ENCODE measurements at regions not wholly inside any gene's neighbourhood (a gene's known extent, or its start where the extent isn't known, plus 50 kb on each side); places are given as distances from the start of the nearest gene placed in this dataset.
A peak's percentile ranks its signal among the peaks of the same experiment; 100 is the strongest.

GRCh38 chr2:16860627-16861026 is 195.0 kb upstream of the CYRIA start:
- H2AFZ ChIP-seq (ENCODE audit: low read depth, low read length): no peak overlapping the region
- no peak overlapping the region for H3K4me2 ChIP-seq (ENCODE audit: low read length)
- H3K79me2 ChIP-seq (ENCODE audit: insufficient read depth, low read length): no peaks in the 10 kb centered on the region
- H3K9ac ChIP-seq (ENCODE audit: low read length): no peak overlapping the region
- H3K27me3 ChIP-seq (ENCODE audit: insufficient read depth, low read length): no peaks in the 10 kb centered on the region
- no peak overlapping the region for H3K27ac ChIP-seq (ENCODE audit: low read depth, low read length)
- H3K9me3 ChIP-seq (ENCODE audit: insufficient read depth, low read depth, low read length): no peaks in the 10 kb centered on the region
- H3K4me1 ChIP-seq (ENCODE audit: insufficient read depth, low read length): peaks cover 7% of the 10 kb centered on the region
- no peaks in the 10 kb centered on the region for H4K20me1 ChIP-seq (ENCODE audit: insufficient read depth, low read length)
- no peak overlapping the region for H3K4me3 ChIP-seq (ENCODE audit: insufficient read depth, low read depth, low read length)
- Mint-ChIP-seq H3K36me3 (ENCODE audit: low read depth, unreplicated experiment) (no peaks in the 10 kb centered on the region), H3K27ac (ENCODE audit: unreplicated experiment) (no peak overlapping the region), H3K4me3 (ENCODE audit: unreplicated experiment) (no peak overlapping the region), H3K27me3 (ENCODE audit: low read depth, unreplicated experiment) (no peaks in the 10 kb centered on the region), H3K9me3 (ENCODE audit: unreplicated experiment) (peaks cover 8% of the 10 kb centered on the region), H3K4me1 (ENCODE audit: low read depth, unreplicated experiment) (peaks cover 9% of the 10 kb centered on the region)
- DNase-seq (ENCODE audit: low read depth): peak; percentile 14
- no peak for TF ChIP-seq CTCF (IDR thresholded peaks at IDR 0.05; ENCODE audit: insufficient read depth, low read depth, low read length)
- TF ChIP-seq EZH2 (IDR thresholded peaks at IDR 0.05; ENCODE audit: insufficient read depth, low read length): no peak
- no peak for FAIRE-seq
- H3K36me3 ChIP-seq (ENCODE audit: insufficient read depth, low read length): no peaks in the 10 kb centered on the region

GRCh38 chr2:16855183-16855582 is 189.5 kb upstream of the CYRIA start:
- Mint-ChIP-seq H3K4me1 (ENCODE audit: low read depth, unreplicated experiment) (peaks cover 5% of the 10 kb centered on the region), H3K27ac (ENCODE audit: unreplicated experiment) (no peak overlapping the region), H3K9me3 (ENCODE audit: unreplicated experiment) (peaks cover 8% of the 10 kb centered on the region), H3K27me3 (ENCODE audit: low read depth, unreplicated experiment) (no peaks in the 10 kb centered on the region), H3K36me3 (ENCODE audit: low read depth, unreplicated experiment) (no peaks in the 10 kb centered on the region), H3K4me3 (ENCODE audit: unreplicated experiment) (no peak overlapping the region)
- H3K9me3 ChIP-seq (ENCODE audit: insufficient read depth, low read depth, low read length): no peaks in the 10 kb centered on the region
- H4K20me1 ChIP-seq (ENCODE audit: insufficient read depth, low read length): no peaks in the 10 kb centered on the region
- H3K9ac ChIP-seq (ENCODE audit: low read length): no peak overlapping the region
- no peak for FAIRE-seq
- no peaks in the 10 kb centered on the region for H3K79me2 ChIP-seq (ENCODE audit: insufficient read depth, low read length)
- no peak for DNase-seq (ENCODE audit: low read depth)
- H3K27ac ChIP-seq (ENCODE audit: low read depth, low read length): no peak overlapping the region
- no peak overlapping the region for H2AFZ ChIP-seq (ENCODE audit: low read depth, low read length)
- H3K4me1 ChIP-seq (ENCODE audit: insufficient read depth, low read length): no peaks in the 10 kb centered on the region
- no peak for TF ChIP-seq CTCF (IDR thresholded peaks at IDR 0.05; ENCODE audit: insufficient read depth, low read depth, low read length)
- no peak for TF ChIP-seq EZH2 (IDR thresholded peaks at IDR 0.05; ENCODE audit: insufficient read depth, low read length)
- H3K27me3 ChIP-seq (ENCODE audit: insufficient read depth, low read length): no peaks in the 10 kb centered on the region
- no peaks in the 10 kb centered on the region for H3K36me3 ChIP-seq (ENCODE audit: insufficient read depth, low read length)
- H3K4me3 ChIP-seq (ENCODE audit: insufficient read depth, low read depth, low read length): no peak overlapping the region
- no peak overlapping the region for H3K4me2 ChIP-seq (ENCODE audit: low read length)

GRCh38 chr2:16853088-16853487 is 187.5 kb upstream of the CYRIA start:
- FAIRE-seq: no peak
- DNase-seq (ENCODE audit: low read depth): no peak
- Histone ChIP-seq H3K4me2 (ENCODE audit: low read length) (no peak overlapping the region), H3K79me2 (ENCODE audit: insufficient read depth, low read length) (no peaks in the 10 kb centered on the region), H2AFZ (ENCODE audit: low read depth, low read length) (no peak overlapping the region), H3K27me3 (ENCODE audit: insufficient read depth, low read length) (no peaks in the 10 kb centered on the region), H3K9ac (ENCODE audit: low read length) (no peak overlapping the region), H3K36me3 (ENCODE audit: insufficient read depth, low read length) (no peaks in the 10 kb centered on the region), H4K20me1 (ENCODE audit: insufficient read depth, low read length) (no peaks in the 10 kb centered on the region), H3K4me1 (ENCODE audit: insufficient read depth, low read length) (no peaks in the 10 kb centered on the region), H3K9me3 (ENCODE audit: insufficient read depth, low read depth, low read length) (no peaks in the 10 kb centered on the region), H3K4me3 (ENCODE audit: insufficient read depth, low read depth, low read length) (no peak overlapping the region), H3K27ac (ENCODE audit: low read depth, low read length) (no peak overlapping the region)
- Mint-ChIP-seq H3K4me3 (ENCODE audit: unreplicated experiment) (no peak overlapping the region), H3K27ac (ENCODE audit: unreplicated experiment) (peak overlapping the region; percentile 38), H3K4me1 (ENCODE audit: low read depth, unreplicated experiment) (peaks cover 5% of the 10 kb centered on the region), H3K36me3 (ENCODE audit: low read depth, unreplicated experiment) (no peaks in the 10 kb centered on the region), H3K27me3 (ENCODE audit: low read depth, unreplicated experiment) (no peaks in the 10 kb centered on the region), H3K9me3 (ENCODE audit: unreplicated experiment) (no peaks in the 10 kb centered on the region)
- no peak for TF ChIP-seq EZH2 (IDR thresholded peaks at IDR 0.05; ENCODE audit: insufficient read depth, low read length)
- no peak for TF ChIP-seq CTCF (IDR thresholded peaks at IDR 0.05; ENCODE audit: insufficient read depth, low read depth, low read length)
